ENCODE measurements at regions not wholly inside any gene's neighbourhood (a gene's known extent, or its start where the extent isn't known, plus 50 kb on each side); places are given as distances from the start of the nearest gene placed in this dataset.

- no peak for DNase-seq (ENCODE audit: insufficient read length, low spot score, missing footprints)
- no peaks in the 10 kb centered on the region for H3K79me2 ChIP-seq (ENCODE audit: insufficient read depth, low read length)
Measured at GRCh38 chr20:51175156-51175555, 152.2 kb upstream of the KCNG1 start.

GRCh38 chr20:51174536-51174935 lies 151.6 kb upstream of the KCNG1 start:
- H3K4me1 ChIP-seq (ENCODE audit: insufficient read depth, low read length): no peaks in the 10 kb centered on the region
- no peak for TF ChIP-seq CTCF (IDR thresholded peaks at IDR 0.05; ENCODE audit: extremely low read depth, low read depth, low read length)
- no peaks in the 10 kb centered on the region for H3K79me2 ChIP-seq (ENCODE audit: insufficient read depth, low read length)
- no peaks in the 10 kb centered on the region for H4K20me1 ChIP-seq (ENCODE audit: insufficient read depth, low read length)
- no peaks in the 10 kb centered on the region for H3K36me3 ChIP-seq (ENCODE audit: insufficient read depth, low read length)
- H2AFZ ChIP-seq (ENCODE audit: low read length): no peak overlapping the region
- no peak for DNase-seq (ENCODE audit: insufficient read length, low spot score, missing footprints)
- no peak overlapping the region for H3K4me2 ChIP-seq (ENCODE audit: insufficient read depth, low read length)
- peaks cover 39% of the 10 kb centered on the region for H3K27me3 ChIP-seq (ENCODE audit: insufficient read depth, low read length)
- no peak overlapping the region for H3K4me3 ChIP-seq (ENCODE audit: insufficient read depth, low read length)
- no peaks in the 10 kb centered on the region for H3K9me3 ChIP-seq (ENCODE audit: low read depth, low read length)
- no peak overlapping the region for H3K27ac ChIP-seq (ENCODE audit: low read depth, low read length)

More at GRCh38 chr20:51175156-51175555, 152.2 kb upstream of the KCNG1 start:
- H3K4me3 ChIP-seq (ENCODE audit: insufficient read depth, low read length): no peak overlapping the region
- H4K20me1 ChIP-seq (ENCODE audit: insufficient read depth, low read length): no peaks in the 10 kb centered on the region
- no peaks in the 10 kb centered on the region for H3K4me1 ChIP-seq (ENCODE audit: insufficient read depth, low read length)
- no peak overlapping the region for H3K27ac ChIP-seq (ENCODE audit: low read depth, low read length)
- no peak overlapping the region for H2AFZ ChIP-seq (ENCODE audit: low read length)
- no peaks in the 10 kb centered on the region for H3K9me3 ChIP-seq (ENCODE audit: low read depth, low read length)
- no peak for TF ChIP-seq CTCF (IDR thresholded peaks at IDR 0.05; ENCODE audit: extremely low read depth, low read depth, low read length)
- no peaks in the 10 kb centered on the region for H3K36me3 ChIP-seq (ENCODE audit: insufficient read depth, low read length)
- H3K27me3 ChIP-seq (ENCODE audit: insufficient read depth, low read length): peaks cover 45% of the 10 kb centered on the region
- H3K4me2 ChIP-seq (ENCODE audit: insufficient read depth, low read length): no peak overlapping the region

GRCh38 chr20:51172558-51173428 lies 149.9 kb upstream of the KCNG1 start:
- no peak for DNase-seq (ENCODE audit: insufficient read length, low spot score, missing footprints)
- H3K4me1 ChIP-seq (ENCODE audit: insufficient read depth, low read length): no peaks in the 10 kb centered on the region
- no peak for TF ChIP-seq CTCF (IDR thresholded peaks at IDR 0.05; ENCODE audit: extremely low read depth, low read depth, low read length)
- no peaks in the 10 kb centered on the region for H3K9me3 ChIP-seq (ENCODE audit: low read depth, low read length)
- H3K79me2 ChIP-seq (ENCODE audit: insufficient read depth, low read length): no peaks in the 10 kb centered on the region
- no peak overlapping the region for H3K27ac ChIP-seq (ENCODE audit: low read depth, low read length)
- H3K4me2 ChIP-seq (ENCODE audit: insufficient read depth, low read length): no peak overlapping the region
- H3K4me3 ChIP-seq (ENCODE audit: insufficient read depth, low read length): no peak overlapping the region
- H4K20me1 ChIP-seq (ENCODE audit: insufficient read depth, low read length): no peaks in the 10 kb centered on the region
- H3K27me3 ChIP-seq (ENCODE audit: insufficient read depth, low read length): peaks cover 30% of the 10 kb centered on the region
- no peak overlapping the region for H2AFZ ChIP-seq (ENCODE audit: low read length)
- H3K36me3 ChIP-seq (ENCODE audit: insufficient read depth, low read length): no peaks in the 10 kb centered on the region

GRCh38 chr20:51171141-51171540 lies 148.2 kb upstream of the KCNG1 start:
- no peak overlapping the region for H3K4me2 ChIP-seq (ENCODE audit: insufficient read depth, low read length)
- no peak for TF ChIP-seq CTCF (IDR thresholded peaks at IDR 0.05; ENCODE audit: extremely low read depth, low read depth, low read length)
- no peak overlapping the region for H3K27ac ChIP-seq (ENCODE audit: low read depth, low read length)
- H3K4me3 ChIP-seq (ENCODE audit: insufficient read depth, low read length): no peak overlapping the region
- no peaks in the 10 kb centered on the region for H3K4me1 ChIP-seq (ENCODE audit: insufficient read depth, low read length)
- peaks cover 34% of the 10 kb centered on the region for H3K27me3 ChIP-seq (ENCODE audit: insufficient read depth, low read length)
- no peak overlapping the region for H2AFZ ChIP-seq (ENCODE audit: low read length)
- H3K9me3 ChIP-seq (ENCODE audit: low read depth, low read length): no peaks in the 10 kb centered on the region
- H3K79me2 ChIP-seq (ENCODE audit: insufficient read depth, low read length): no peaks in the 10 kb centered on the region
- no peaks in the 10 kb centered on the region for H3K36me3 ChIP-seq (ENCODE audit: insufficient read depth, low read length)
- no peak for DNase-seq (ENCODE audit: insufficient read length, low spot score, missing footprints)
- no peaks in the 10 kb centered on the region for H4K20me1 ChIP-seq (ENCODE audit: insufficient read depth, low read length)

Data from osteoblast (primary cell).